T-helper 1 cell treated with Interleukin-12 subunit alpha and Interleukin-12 subunit beta and Interleukin-4 antibody, amounts not matched to agents 30 ng/mL and 1 ng/mL, for 36 hours (primary cell): ENCODE measurements at regions not wholly inside any gene's neighbourhood (a gene's known extent, or its start where the extent isn't known, plus 50 kb on each side); places are given as distances from the start of the nearest gene placed in this dataset.

Experiments used
- intact Hi-C: fragments of 100-400 bp; cut with micrococcal nuclease; formaldehyde crosslinking; loops from one replicate; pipeline ENCODE4 v1.15.1; 2024

DNA sequence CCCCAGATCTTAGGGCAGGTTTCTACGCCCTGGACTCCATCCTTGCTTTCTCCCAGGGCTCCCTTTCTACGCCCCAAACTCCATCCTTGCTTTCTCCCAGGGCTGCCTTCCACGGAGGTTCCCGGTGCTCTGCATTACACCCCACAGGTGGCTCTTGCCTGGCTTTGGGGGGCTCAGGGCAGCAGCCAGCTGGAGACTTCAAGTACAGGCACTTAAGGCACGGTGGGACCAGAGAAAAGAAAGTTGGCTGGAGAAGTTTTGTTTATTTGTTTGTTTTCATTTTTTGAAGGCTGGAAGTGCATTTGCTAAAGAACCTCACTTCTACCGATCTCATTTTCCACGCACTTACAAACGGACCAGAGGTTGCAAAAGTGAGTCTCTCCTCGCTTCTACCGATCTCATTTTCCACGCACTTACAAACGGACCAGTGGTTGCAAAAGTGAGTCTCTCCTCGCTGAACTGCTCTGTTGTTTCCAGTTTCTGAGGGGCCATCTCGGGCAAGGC, 103.8 kb upstream of the MED13L start:
- intact Hi-C loops: no loop called here

GRCh38 chr12:116381744-116382685, 104.5 kb upstream of the MED13L start:
- intact Hi-C loops: no loop called here

GRCh38 chr12:116382686-116383530, 105.4 kb upstream of the MED13L start:
- intact Hi-C loops: no loop called here

DNA sequence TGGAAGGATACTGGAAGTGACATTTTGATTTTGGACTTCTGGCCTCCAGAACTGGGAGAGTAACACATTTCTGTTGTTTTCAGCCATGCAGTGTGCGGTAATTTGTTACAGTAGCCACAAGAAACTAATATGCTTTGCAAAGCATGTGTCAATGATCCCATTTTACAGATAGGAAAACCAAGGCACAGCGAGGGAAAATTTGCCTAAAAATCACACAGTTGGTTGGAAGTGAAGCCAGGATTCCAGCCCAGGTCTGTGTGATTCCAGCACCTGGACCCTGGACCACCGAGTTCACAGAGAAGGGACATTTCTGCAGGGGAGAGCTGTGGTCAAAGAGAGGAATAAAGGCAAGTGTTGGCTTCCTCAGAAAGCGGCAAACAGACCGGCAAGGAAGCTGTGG, 106.7 kb upstream of the MED13L start:
- intact Hi-C loops: no loop called here

- intact Hi-C loops: no loop called here
These were observed 107.4 kb upstream of the MED13L start for GRCh38 chr12:116384691-116385485.

DNA sequence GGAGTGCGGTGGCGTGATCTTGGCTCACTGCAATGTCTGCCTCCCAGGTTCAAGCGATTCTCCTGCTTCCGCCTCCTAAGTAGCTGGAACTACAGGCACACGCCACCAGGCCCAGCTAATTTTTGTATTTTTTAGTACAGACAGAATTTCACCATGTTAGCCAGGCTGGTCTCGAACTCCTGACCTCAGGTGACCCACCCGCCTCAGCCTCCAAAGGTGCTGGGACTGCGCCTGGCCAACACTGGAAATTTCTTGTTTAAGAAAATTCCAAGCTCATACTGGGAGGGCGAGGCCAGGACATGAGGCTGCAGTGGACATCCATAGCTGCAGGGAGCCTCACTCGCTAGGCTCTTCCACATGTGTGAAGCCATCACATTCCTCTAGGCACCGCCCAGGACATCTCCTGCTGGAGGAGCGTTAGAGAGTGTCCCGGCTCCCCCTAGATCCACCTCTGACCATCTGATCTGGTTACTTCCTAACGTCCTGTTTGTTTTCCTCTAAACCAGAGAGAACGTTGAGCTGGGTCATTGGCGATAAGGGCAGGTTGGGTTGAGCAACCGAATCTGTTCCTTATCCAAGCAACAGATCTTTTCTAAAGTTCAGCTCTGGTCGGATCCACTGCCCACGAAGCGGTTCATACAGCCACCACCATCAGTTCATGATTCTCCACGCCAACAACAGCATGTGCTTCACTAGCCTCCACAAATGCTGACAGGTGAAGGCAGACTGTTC, 108.2 kb upstream of the MED13L start:
- intact Hi-C loops: no loop called here

DNA sequence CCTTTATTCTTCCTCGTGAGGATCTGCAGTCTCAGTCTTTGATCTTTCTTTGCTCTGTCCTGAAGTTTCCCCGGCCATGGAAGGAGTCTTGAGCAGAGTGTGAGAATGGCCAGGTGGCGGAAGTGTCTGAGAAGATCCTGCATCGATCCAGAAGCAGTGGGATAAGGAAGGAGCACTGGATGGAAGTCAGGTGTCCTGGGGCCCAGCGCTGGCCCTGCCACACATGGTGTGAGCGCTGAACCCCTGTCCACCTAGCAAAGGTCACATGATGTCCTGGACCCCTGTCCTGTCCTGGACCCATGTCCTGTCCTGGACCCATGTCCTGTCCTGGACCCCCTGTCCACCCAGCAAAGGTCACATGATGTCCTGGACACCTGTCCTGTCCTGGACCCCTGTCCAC, 111.8 kb upstream of the MED13L start:
- intact Hi-C loops: no loop called here

DNA sequence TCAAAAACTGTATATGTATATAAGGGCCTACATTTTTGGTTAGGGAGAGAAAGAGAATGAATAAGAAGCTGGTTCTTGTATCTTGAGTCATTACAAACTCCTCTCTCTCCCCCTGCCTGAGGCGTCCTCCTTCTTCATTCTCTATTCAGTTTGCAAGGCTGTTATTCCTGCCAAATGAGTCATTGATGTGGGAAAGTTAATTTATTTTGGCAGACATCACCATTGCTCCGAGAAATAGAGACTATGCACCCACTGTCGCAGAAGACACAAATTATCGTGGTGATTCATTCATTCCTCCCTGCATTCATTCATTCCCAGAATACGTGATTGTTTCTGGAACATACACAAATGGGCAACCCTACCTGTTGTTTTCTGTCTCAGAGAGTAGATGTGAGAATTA, 112.5 kb upstream of the MED13L start:
- intact Hi-C loops: no loop called here

- intact Hi-C loops: no loop called here
These were observed 113.2 kb upstream of the MED13L start for GRCh38 chr12:116390401-116391335.

DNA sequence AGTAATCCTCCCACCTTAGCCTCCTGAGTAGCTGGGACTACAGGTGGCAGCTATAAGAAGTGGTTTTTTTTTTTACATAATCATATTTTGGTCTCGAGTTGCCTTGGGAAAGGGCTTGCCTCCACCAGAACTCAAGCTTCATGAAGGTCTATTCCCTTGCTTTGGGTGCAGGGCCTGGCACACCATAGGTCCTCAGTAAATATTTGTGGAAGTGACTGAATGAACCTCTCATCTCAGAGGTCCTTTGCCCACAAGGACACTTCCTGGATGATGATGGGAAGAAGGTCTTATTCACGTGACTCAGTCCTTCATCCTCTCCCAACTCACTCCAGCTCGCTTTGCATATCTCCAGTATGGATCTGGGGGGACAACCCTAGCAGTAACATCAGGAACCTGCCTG, 114.0 kb upstream of the MED13L start:
- intact Hi-C loops: no loop called here

DNA sequence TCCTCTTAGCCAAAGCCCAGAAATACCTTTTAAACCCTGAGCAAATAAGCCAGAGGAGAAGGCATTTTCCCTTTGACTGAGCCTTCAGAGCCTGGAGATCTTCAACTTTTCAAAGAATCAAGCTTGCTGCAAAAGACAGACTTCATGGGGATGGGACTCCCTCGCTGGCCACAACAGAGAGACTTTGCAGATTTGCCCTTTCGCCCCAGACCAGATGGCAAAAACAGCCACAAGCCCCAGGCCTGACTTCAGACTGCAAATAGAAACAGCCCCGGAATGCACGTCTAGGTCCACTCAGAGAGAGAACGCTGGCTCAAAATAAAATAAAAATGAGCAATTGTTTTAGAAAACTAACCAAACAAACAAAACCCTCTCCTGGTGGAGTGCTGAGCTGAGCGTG, 114.6 kb upstream of the MED13L start:
- intact Hi-C loops: no loop called here

DNA sequence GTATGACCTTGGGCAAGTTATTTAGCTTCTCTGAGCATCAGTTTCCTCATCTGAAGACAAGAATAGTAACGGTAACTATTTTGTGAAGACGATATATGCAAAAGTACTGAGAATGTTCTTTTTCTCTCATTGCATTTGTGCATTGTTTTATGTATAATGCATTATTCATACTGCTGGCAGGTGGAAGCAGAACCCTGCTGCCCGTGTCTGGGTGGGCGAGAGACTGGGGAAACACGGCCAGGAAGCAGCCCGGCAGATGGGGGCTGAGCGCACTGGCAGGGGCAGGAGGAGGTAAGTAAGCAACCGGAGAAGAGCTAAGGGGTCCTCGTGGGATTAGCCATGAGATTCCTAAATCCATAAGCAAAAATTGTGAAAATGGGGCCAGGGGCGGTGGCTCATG, 115.8 kb upstream of the MED13L start:
- intact Hi-C loops: no loop called here

- intact Hi-C loops: no loop called here
These were observed 116.6 kb upstream of the MED13L start for GRCh38 chr12:116393859-116394650.

- intact Hi-C loops: no loop called here
These were observed 117.9 kb upstream of the MED13L start for GRCh38 chr12:116395396-116395795.

DNA sequence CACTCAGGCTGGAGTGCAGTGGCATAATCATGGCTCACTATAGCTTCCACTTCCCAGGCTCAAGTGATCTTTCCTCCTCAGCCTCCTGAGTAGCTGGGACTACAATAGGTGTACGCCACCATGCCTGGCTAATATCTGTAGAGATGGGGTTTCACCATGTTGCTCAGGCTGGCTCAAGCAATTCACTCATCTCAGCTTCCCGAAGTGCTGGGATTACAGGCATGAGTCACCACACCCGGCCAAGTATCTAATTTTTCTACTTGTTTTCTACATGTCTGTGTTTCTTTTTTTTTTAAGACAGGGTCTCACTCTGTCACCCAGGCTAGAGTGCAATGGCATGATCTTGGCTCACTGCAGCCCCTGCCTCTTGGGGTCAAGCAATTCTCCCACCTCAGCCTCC, 119.7 kb upstream of the MED13L start:
- intact Hi-C loops: no loop called here

GRCh38 chr12:116398193-116398592, 120.7 kb upstream of the MED13L start:
- intact Hi-C loops: no loop called here

DNA sequence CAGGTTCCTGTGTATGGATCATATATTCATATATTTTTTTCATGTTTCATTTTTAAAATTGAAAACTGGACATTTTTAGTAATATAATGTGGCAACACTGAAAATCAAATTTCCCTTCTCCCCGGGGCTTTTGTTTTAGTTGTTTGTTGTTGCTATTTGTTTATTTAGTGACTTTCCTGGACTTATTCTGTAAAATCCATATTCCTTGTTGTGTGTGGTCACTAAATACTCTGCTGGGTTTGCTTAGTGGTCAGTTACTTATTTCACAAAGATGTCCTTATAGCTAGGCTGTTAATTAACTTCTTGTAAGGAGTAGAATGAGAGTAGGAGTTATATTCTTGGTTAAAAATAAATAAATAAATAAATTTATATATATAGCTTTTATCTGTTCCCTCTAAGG, 121.6 kb upstream of the MED13L start:
- intact Hi-C loops: no loop called here

GRCh38 chr12:116400636-116401372, 123.3 kb upstream of the MED13L start:
- intact Hi-C loops: no loop called here
